ENCODE measurements at regions not wholly inside any gene's neighbourhood (a gene's known extent, or its start where the extent isn't known, plus 50 kb on each side); places are given as distances from the start of the nearest gene placed in this dataset.

DNA sequence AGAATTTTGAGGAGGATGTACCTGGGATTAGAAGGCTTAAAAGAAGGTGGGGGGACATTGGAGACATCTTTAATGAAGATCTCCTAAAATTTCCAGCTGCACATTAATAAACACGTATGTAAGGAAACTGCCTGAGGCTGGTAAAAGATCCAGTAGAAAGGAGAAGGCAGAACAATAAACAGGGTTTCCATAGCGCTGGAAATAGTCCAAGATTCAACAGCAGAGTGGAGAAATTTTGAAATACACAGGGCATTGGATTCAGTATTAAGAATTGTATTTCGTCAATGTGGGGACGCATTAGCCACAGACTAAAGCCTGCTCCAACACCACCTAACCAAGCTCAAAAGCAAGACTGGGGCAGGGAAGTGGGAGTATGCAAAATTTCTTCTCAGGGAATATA lies 606.9 kb upstream of the NRXN1 start:
- TF ChIP-seq EP300 (IDR thresholded peaks at IDR 0.05; ENCODE audit: borderline replicate concordance in 1 of 2, control insufficient read depth in 1 of 2, low read depth in 2 of 2, low read length in 2 of 2), result no peak
- TF ChIP-seq TAF1 (IDR thresholded peaks at IDR 0.05; ENCODE audit: borderline replicate concordance, low read depth, low read length), result no peak
- no peak for TF ChIP-seq TCF7 (IDR thresholded peaks at IDR 0.05; ENCODE audit: borderline replicate concordance)
- no peak for TF ChIP-seq EGR1 (IDR thresholded peaks at IDR 0.05; ENCODE audit: borderline replicate concordance in 1 of 2, low read depth in 2 of 2, low read length in 2 of 2)
- TF ChIP-seq, protein P1, sequence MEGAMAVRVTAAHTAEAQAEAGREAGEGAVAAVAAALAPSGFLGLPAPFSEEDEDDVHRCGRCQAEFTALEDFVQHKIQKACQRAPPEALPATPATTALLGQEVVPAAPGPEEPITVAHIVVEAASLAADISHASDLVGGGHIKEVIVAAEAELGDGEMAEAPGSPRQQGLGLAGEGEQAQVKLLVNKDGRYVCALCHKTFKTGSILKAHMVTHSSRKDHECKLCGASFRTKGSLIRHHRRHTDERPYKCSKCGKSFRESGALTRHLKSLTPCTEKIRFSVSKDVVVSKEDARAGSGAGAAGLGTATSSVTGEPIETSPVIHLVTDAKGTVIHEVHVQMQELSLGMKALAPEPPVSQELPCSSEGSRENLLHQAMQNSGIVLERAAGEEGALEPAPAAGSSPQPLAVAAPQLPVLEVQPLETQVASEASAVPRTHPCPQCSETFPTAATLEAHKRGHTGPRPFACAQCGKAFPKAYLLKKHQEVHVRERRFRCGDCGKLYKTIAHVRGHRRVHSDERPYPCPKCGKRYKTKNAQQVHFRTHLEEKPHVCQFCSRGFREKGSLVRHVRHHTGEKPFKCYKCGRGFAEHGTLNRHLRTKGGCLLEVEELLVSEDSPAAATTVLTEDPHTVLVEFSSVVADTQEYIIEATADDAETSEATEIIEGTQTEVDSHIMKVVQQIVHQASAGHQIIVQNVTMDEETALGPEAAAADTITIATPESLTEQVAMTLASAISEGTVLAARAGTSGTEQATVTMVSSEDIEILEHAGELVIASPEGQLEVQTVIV (IDR thresholded peaks at IDR 0.05; ENCODE audit: borderline replicate concordance, partially characterized antibody), result no peak
- TF ChIP-seq, protein P2, sequence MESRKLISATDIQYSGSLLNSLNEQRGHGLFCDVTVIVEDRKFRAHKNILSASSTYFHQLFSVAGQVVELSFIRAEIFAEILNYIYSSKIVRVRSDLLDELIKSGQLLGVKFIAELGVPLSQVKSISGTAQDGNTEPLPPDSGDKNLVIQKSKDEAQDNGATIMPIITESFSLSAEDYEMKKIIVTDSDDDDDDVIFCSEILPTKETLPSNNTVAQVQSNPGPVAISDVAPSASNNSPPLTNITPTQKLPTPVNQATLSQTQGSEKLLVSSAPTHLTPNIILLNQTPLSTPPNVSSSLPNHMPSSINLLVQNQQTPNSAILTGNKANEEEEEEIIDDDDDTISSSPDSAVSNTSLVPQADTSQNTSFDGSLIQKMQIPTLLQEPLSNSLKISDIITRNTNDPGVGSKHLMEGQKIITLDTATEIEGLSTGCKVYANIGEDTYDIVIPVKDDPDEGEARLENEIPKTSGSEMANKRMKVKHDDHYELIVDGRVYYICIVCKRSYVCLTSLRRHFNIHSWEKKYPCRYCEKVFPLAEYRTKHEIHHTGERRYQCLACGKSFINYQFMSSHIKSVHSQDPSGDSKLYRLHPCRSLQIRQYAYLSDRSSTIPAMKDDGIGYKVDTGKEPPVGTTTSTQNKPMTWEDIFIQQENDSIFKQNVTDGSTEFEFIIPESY (IDR thresholded peaks at IDR 0.05), result no peak
- no peak for TF ChIP-seq POLR2AphosphoS5 (IDR thresholded peaks at IDR 0.05; ENCODE audit: low read length)
- TF ChIP-seq MXI1 (IDR thresholded peaks at IDR 0.05; ENCODE audit: low read depth, low read length), result no peak
- TF ChIP-seq RAD51 (IDR thresholded peaks at IDR 0.05), result no peak
- TF ChIP-seq, protein P3, sequence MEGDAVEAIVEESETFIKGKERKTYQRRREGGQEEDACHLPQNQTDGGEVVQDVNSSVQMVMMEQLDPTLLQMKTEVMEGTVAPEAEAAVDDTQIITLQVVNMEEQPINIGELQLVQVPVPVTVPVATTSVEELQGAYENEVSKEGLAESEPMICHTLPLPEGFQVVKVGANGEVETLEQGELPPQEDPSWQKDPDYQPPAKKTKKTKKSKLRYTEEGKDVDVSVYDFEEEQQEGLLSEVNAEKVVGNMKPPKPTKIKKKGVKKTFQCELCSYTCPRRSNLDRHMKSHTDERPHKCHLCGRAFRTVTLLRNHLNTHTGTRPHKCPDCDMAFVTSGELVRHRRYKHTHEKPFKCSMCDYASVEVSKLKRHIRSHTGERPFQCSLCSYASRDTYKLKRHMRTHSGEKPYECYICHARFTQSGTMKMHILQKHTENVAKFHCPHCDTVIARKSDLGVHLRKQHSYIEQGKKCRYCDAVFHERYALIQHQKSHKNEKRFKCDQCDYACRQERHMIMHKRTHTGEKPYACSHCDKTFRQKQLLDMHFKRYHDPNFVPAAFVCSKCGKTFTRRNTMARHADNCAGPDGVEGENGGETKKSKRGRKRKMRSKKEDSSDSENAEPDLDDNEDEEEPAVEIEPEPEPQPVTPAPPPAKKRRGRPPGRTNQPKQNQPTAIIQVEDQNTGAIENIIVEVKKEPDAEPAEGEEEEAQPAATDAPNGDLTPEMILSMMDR (IDR thresholded peaks at IDR 0.05 in 2 of 3, conservative IDR thresholded peaks at IDR 0.05 in 1 of 3; ENCODE audit: control insufficient read depth in 2 of 3, extremely low read depth in 1 of 3, insufficient read depth in 1 of 3, low read depth in 3 of 3, low read length in 3 of 3), result no peak
- TF ChIP-seq SMAD5 (IDR thresholded peaks at IDR 0.05; ENCODE audit: low read depth), result no peak
- no peak for TF ChIP-seq KDM1A (IDR thresholded peaks at IDR 0.05; ENCODE audit: borderline replicate concordance)
